Neuronal stem cell (in vitro differentiated cells): ENCODE measurements at regions not wholly inside any gene's neighbourhood (a gene's known extent, or its start where the extent isn't known, plus 50 kb on each side); places are given as distances from the start of the nearest gene placed in this dataset. TPM values are rescaled to one million over a fixed set of nuclear protein-coding genes. Genes with fewer than 3 reads are reported as not detected.
"Not testable (repeated sequence)": the region's sequence is repeated elsewhere in the genome, so short reads cannot be mapped to it uniquely, and the experiment has no call there.

Experiments used
- DNase-seq: peaks from one replicate; pipeline ENCODE4 v3.0.0-alpha.2; 2013; ENCODE audit warnings: low spot score
- H2AFZ ChIP-seq: one replicate; pipeline ENCODE4 v1.6.1; 2013; ENCODE audit warnings: mild to moderate bottlenecking, low read length, inconsistent platforms
- H2AK5ac ChIP-seq: 2 replicates; pipeline ENCODE4 v1.6.1; 2013; ENCODE audit warnings: low read depth, mild to moderate bottlenecking, inconsistent platforms, low read length, moderate library complexity, mixed read lengths
- H2BK120ac ChIP-seq: 2 replicates; pipeline ENCODE4 v1.6.1; 2013; ENCODE audit warnings: low read depth, mild to moderate bottlenecking, inconsistent platforms, low read length, moderate library complexity, mixed read lengths
- H2BK12ac ChIP-seq: one replicate; pipeline ENCODE4 v1.6.1; 2013; ENCODE audit warnings: low read length, inconsistent platforms
- H2BK15ac ChIP-seq: 2 replicates; pipeline ENCODE4 v1.6.1; 2013; ENCODE audit warnings: mild to moderate bottlenecking, low read length, inconsistent platforms, mixed read lengths
- H2BK5ac ChIP-seq: one replicate; pipeline ENCODE4 v1.6.1; 2013; ENCODE audit warnings: inconsistent platforms, mild to moderate bottlenecking, low read length, moderate library complexity
- H3K14ac ChIP-seq: one replicate; pipeline ENCODE4 v1.6.1; 2013; ENCODE audit warnings: low read length, inconsistent platforms
- H3K18ac ChIP-seq: 2 replicates; pipeline ENCODE4 v1.6.1; 2013; ENCODE audit warnings: low read length, inconsistent platforms
- H3K23ac ChIP-seq: 2 replicates; pipeline ENCODE4 v1.6.1; 2013; ENCODE audit warnings: low read depth, mild to moderate bottlenecking, mixed read lengths, low read length, inconsistent platforms; ENCODE audit not compliant: poor library complexity
- H3K27ac ChIP-seq: replicated peaks from 3 replicates; pipeline ENCODE4 v1.5.1; 2013; ENCODE audit warnings: low read length, inconsistent platforms
- H3K27me3 ChIP-seq, 3 experiments: 2 replicates each; pipeline ENCODE4 v1.6.1; 2013; ENCODE audit warnings: low read length in 3 of 3, mild to moderate bottlenecking in 2 of 3, inconsistent platforms in 1 of 3, low read depth in 1 of 3, mixed read lengths in 1 of 3, moderate library complexity in 1 of 3; ENCODE audit not compliant: control insufficient read depth in 3 of 3, insufficient read depth in 3 of 3
- H3K36me3 ChIP-seq, 2 donors: replicated peaks in 1 of 2; 2 replicates each; pipeline ENCODE4 v1.6.1; 2013; ENCODE audit warnings: low read length in 2 of 2; ENCODE audit not compliant: control insufficient read depth in 2 of 2, insufficient read depth in 2 of 2
- H3K4ac ChIP-seq: 2 replicates; pipeline ENCODE4 v1.6.1; 2013; ENCODE audit warnings: inconsistent platforms, mild to moderate bottlenecking, low read length, moderate library complexity
- H3K4me1 ChIP-seq, 2 donors: 1 replicate in 1 of 2; 2 replicates in 1 of 2; pipeline ENCODE4 v1.6.1; 2013; ENCODE audit warnings: low read length in 2 of 2, low read depth in 1 of 2; ENCODE audit not compliant: control insufficient read depth in 2 of 2, insufficient read depth in 1 of 2
- H3K4me2 ChIP-seq: one replicate; pipeline ENCODE4 v1.6.1; 2013; ENCODE audit warnings: mild to moderate bottlenecking, low read length, inconsistent platforms; ENCODE audit not compliant: insufficient read depth, poor library complexity, severe bottlenecking
- H3K4me3 ChIP-seq, 2 donors: 2 replicates each; pipeline ENCODE4 v1.5.1; 2013; ENCODE audit warnings: low read length in 2 of 2, mild to moderate bottlenecking in 2 of 2, inconsistent platforms in 1 of 2, moderate library complexity in 1 of 2
- H3K79me1 ChIP-seq: one replicate; pipeline ENCODE4 v1.6.1; 2013; ENCODE audit warnings: low read depth, mild to moderate bottlenecking, inconsistent platforms, low read length, moderate library complexity
- H3K9ac ChIP-seq: one replicate; pipeline ENCODE4 v1.6.1; 2013; ENCODE audit warnings: mild to moderate bottlenecking, low read depth, low read length, inconsistent platforms; ENCODE audit not compliant: poor library complexity
- H3K9me3 ChIP-seq, 2 donors: replicated peaks in 1 of 2; 2 replicates each; pipeline versions ENCODE3 to v1.6.1; 2013; ENCODE audit warnings: low read length in 2 of 2, mild to moderate bottlenecking in 2 of 2, inconsistent platforms in 1 of 2, low read depth in 1 of 2, mixed read lengths in 1 of 2, moderate library complexity in 1 of 2; ENCODE audit not compliant: control insufficient read depth in 2 of 2, insufficient read depth in 1 of 2
- H4K8ac ChIP-seq: one replicate; pipeline ENCODE4 v1.6.1; 2013; ENCODE audit warnings: low read depth, mild to moderate bottlenecking, inconsistent platforms, low read length, moderate library complexity
- H4K91ac ChIP-seq: one replicate; pipeline ENCODE4 v1.6.1; 2013; ENCODE audit warnings: low read length, low read depth, mild to moderate bottlenecking, inconsistent platforms; ENCODE audit not compliant: poor library complexity
- WGBS, 2 donors: extraction: QIAGEN DNeasy Blood & Tissue Kit; methylation state at CpG; one replicate each; pipeline ENCODE4 v1.1.7; 2013; ENCODE audit warnings: missing lambda C conversion rate in 2 of 2, mixed read lengths in 1 of 2; ENCODE audit not compliant: insufficient read length in 2 of 2, insufficient replicate concordance in 1 of 2; ENCODE audit errors: extremely low coverage in 2 of 2; 5-methylcytosine and 5-hydroxymethylcytosine counted together
- small RNA-seq: library from polyadenylated mRNA; stranded (forward); fragments of <200 nt; extraction: miRNeasy Mini kit (QIAGEN cat#:217004); gene quantifications from one replicate; pipeline ENCODE3, GENCODE V24; 2013; ENCODE audit not compliant: insufficient read depth

DNA sequence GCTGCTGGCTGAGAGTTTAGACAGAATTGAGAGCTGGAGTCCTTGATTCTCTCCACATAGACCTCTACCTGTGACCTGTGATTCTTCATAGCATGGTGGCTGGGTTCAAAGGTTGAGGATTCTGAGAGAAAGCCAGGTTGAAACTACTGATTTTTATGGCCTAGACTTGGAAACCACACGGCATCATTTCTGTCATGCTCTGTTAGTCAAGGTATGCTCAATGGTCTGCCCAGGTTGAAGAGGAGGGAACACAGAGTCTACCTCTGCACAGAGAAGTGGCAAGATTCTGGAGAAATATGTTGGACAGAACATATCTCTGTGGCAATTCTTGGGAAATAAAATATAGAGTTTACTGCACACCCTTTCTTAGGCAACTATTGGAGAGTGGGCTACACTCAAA, 57.2 kb upstream of the CXorf66 start:
- Histone ChIP-seq H3K18ac (no peak overlapping the region), H3K4me1 (no peaks in the 10 kb centered on the region), H3K23ac (no peak overlapping the region), H2BK120ac (no peak overlapping the region), H3K27me3 (peaks cover 0 to 4% (median 0%) of the 10 kb centered on the region in 3 experiments), H3K27ac (no peak overlapping the region), H4K8ac (no peak overlapping the region), H3K9me3 (no peaks in the 10 kb centered on the region), H3K4ac (no peak overlapping the region), H2BK12ac (no peak overlapping the region), H3K79me1 (no peaks in the 10 kb centered on the region), H2AK5ac (no peak overlapping the region), H3K9ac (no peak overlapping the region), H3K4me3 (no peak overlapping the region), H2BK5ac (no peak overlapping the region), H2AFZ (no peak overlapping the region), H3K14ac (no peak overlapping the region), H3K4me2 (no peak overlapping the region), H3K36me3 (no peaks in the 10 kb centered on the region), H4K91ac (no peak overlapping the region), H2BK15ac (no peak overlapping the region)
- WGBS, 2 donors, result no CpG with 5 or more reads among the region's 1 CpG
- DNase-seq, result no peak

DNA sequence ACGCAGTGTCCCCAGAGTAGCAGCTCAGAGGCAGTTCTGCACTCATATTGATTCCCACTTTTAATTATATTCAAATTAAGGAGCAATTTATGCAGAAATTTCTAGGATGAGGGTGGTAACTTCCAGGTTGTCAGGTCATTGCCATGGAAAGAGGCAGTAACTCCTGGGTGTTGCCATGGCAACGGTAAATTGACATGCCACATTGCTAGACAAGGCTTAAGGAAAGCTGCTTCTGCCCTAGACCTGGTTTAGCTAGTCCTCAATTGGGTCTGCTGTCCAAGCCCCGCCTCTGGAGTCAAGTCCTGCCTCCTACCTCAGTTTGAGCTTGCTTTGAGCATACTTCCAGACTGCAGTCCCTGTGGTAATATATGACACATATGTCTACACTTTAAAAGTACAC, 53.8 kb upstream of the CXorf66 start:
- not testable (repeated sequence) for H3K79me1 ChIP-seq, H4K91ac ChIP-seq, H3K4me1 ChIP-seq, H3K4me3 ChIP-seq, H2BK5ac ChIP-seq, H2AFZ ChIP-seq, H3K4ac ChIP-seq, H3K18ac ChIP-seq, H2BK12ac ChIP-seq, H3K9ac ChIP-seq, H3K27ac ChIP-seq, DNase-seq, H3K14ac ChIP-seq, H3K4me2 ChIP-seq, H3K23ac ChIP-seq, H2BK120ac ChIP-seq, H3K9me3 ChIP-seq, H4K8ac ChIP-seq, H3K27me3 ChIP-seq, H3K36me3 ChIP-seq, H2BK15ac ChIP-seq, H2AK5ac ChIP-seq
- WGBS, 2 donors, result no CpG with 5 or more reads among the region's 3 CpGs

Small RNA genes lying in the stretch of these regions (small RNA-seq; reads per million reads assigned to genes)
- gene RN7SL727P, result not detected
